ENCODE measurements at regions not wholly inside any gene's neighbourhood (a gene's known extent, or its start where the extent isn't known, plus 50 kb on each side); places are given as distances from the start of the nearest gene placed in this dataset.

DNA sequence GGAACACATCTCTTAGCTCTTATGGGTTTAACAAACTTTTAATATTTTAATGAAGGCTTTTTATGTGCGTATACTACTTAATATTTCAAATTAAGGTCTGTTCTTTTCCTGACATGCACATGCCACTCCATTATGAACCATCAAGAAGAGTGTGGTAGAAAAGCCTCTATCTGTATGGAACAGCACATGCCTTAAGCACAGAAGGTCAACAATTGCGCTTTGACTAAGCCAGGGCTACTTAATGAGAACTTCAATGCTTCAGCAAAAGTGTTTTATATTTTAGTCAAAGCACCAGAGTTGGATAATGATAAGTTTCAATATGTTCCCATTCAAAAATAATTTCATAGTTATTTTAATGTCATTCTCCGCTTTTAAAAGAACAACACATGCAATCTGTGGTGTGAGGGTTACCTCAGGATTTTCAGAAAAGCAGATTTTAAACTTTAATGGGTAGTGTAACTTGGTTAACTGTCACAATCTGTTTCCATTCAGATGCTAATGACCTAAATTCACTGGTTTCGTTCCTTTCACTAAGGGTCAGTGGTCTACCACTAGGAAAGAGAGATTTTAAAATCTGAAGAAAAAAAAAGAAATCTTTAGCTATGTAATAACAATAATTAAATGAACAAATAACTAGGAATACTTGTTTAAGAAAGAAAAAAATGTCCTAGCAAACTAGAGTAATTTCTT is 193.4 kb upstream of the NOVA1 start:
- Histone ChIP-seq H4K20me1 (ENCODE audit: control insufficient read depth, insufficient read depth, low read depth, low read length) (no peaks in the 10 kb centered on the region), H3K27ac (ENCODE audit: low read depth, low read length) (no peak overlapping the region), H3K79me2 (ENCODE audit: control insufficient read depth, low read length) (no peaks in the 10 kb centered on the region), H3K4me2 (ENCODE audit: low read length) (no peak overlapping the region), H3K4me3 (ENCODE audit: low read length) (no peak overlapping the region), H3F3A (ENCODE audit: control insufficient read depth, insufficient read depth) (no peaks in the 10 kb centered on the region), H3K27me3 (ENCODE audit: control insufficient read depth, low read length) (no peaks in the 10 kb centered on the region), H3K9me2 (replicated peaks; ENCODE audit: control insufficient read depth, low read length) (no peaks in the 10 kb centered on the region), H3K36me3 (ENCODE audit: control insufficient read depth, low read length) (no peaks in the 10 kb centered on the region), H3K4me1 (ENCODE audit: control insufficient read depth, low read length) (no peaks in the 10 kb centered on the region), H3K9me3 (ENCODE audit: control insufficient read depth, insufficient read depth, low read length) (peaks cover 3% of the 10 kb centered on the region; the same call in 1 of the 2 replicates)
- no peak for TF ChIP-seq CTCF (IDR thresholded peaks at IDR 0.05; ENCODE audit: low read depth, low read length, poor library complexity, severe bottlenecking)
- no peak for TF ChIP-seq EZH2phosphoT487 (IDR thresholded peaks at IDR 0.05; ENCODE audit: borderline replicate concordance, low read length)

- Histone ChIP-seq H3K4me2 (ENCODE audit: low read length) (no peak overlapping the region), H3K27ac (ENCODE audit: low read depth, low read length) (no peak overlapping the region), H3K36me3 (ENCODE audit: control insufficient read depth, low read length) (no peaks in the 10 kb centered on the region), H3K4me3 (ENCODE audit: low read length) (no peak overlapping the region), H4K20me1 (ENCODE audit: control insufficient read depth, insufficient read depth, low read depth, low read length) (no peaks in the 10 kb centered on the region), H3K27me3 (ENCODE audit: control insufficient read depth, low read length) (no peaks in the 10 kb centered on the region), H3K4me1 (ENCODE audit: control insufficient read depth, low read length) (no peaks in the 10 kb centered on the region), H3K9me2 (replicated peaks; ENCODE audit: control insufficient read depth, low read length) (no peaks in the 10 kb centered on the region), H3K79me2 (ENCODE audit: control insufficient read depth, low read length) (no peaks in the 10 kb centered on the region), H3K9me3 (ENCODE audit: control insufficient read depth, insufficient read depth, low read length) (no peaks in the 10 kb centered on the region), H3F3A (ENCODE audit: control insufficient read depth, insufficient read depth) (no peaks in the 10 kb centered on the region)
- no peak for TF ChIP-seq EZH2phosphoT487 (IDR thresholded peaks at IDR 0.05; ENCODE audit: borderline replicate concordance, low read length)
- no peak for TF ChIP-seq CTCF (IDR thresholded peaks at IDR 0.05; ENCODE audit: low read depth, low read length, poor library complexity, severe bottlenecking)
These were observed 196.9 kb upstream of the NOVA1 start for GRCh38 chr14:26794731-26795130.

DNA sequence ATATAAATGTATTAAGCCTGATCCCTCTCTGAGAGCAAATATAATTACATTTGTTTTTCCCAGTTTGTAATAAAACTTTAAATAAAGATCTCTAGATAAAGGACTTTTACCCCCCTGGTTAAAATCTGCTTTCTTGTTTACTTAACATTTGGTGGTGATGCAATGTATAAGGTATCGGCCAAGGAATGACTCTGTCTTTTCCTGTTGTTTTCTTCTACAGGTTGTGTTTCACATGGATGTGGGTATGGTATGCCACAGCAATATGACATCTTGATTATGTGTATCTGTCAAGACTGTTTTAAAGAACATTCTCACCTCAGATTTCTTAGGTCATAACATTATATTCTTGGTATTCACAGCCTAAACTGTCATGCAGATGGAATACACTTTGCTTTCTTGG is 210.6 kb upstream of the NOVA1 start:
- 0 out of 2 replicates have a peak, but pooled peaks cover 4% of the 10 kb centered on the region for H3K9me3 ChIP-seq (ENCODE audit: control insufficient read depth, insufficient read depth, low read length)
- no peak for TF ChIP-seq CTCF (IDR thresholded peaks at IDR 0.05; ENCODE audit: low read depth, low read length, poor library complexity, severe bottlenecking)
- TF ChIP-seq EZH2phosphoT487 (IDR thresholded peaks at IDR 0.05; ENCODE audit: borderline replicate concordance, low read length): no peak

More for the DNA sequence above, 210.6 kb upstream of the NOVA1 start:
- no peaks in the 10 kb centered on the region for H3F3A ChIP-seq (ENCODE audit: control insufficient read depth, insufficient read depth)
- no peak overlapping the region for H3K27ac ChIP-seq (ENCODE audit: low read depth, low read length)
- H3K9me2 ChIP-seq (replicated peaks; ENCODE audit: control insufficient read depth, low read length): no peaks in the 10 kb centered on the region
- H3K27me3 ChIP-seq (ENCODE audit: control insufficient read depth, low read length): no peaks in the 10 kb centered on the region
- no peaks in the 10 kb centered on the region for H3K36me3 ChIP-seq (ENCODE audit: control insufficient read depth, low read length)
- no peaks in the 10 kb centered on the region for H4K20me1 ChIP-seq (ENCODE audit: control insufficient read depth, insufficient read depth, low read depth, low read length)
- H3K4me3 ChIP-seq (ENCODE audit: low read length): no peak overlapping the region
- no peak overlapping the region for H3K4me2 ChIP-seq (ENCODE audit: low read length)
- no peaks in the 10 kb centered on the region for H3K79me2 ChIP-seq (ENCODE audit: control insufficient read depth, low read length)
- no peaks in the 10 kb centered on the region for H3K4me1 ChIP-seq (ENCODE audit: control insufficient read depth, low read length)

Measured in DOHH2 (cell line).